K562 (cell line): ENCODE measurements at regions not wholly inside any gene's neighbourhood (a gene's known extent, or its start where the extent isn't known, plus 50 kb on each side); places are given as distances from the start of the nearest gene placed in this dataset.

Experiments used
- HDAC2 ChIP-seq: fragments of 450-650 bp; IDR thresholded peaks from 2 replicates; pipeline ENCODE4 v1.6.1; 2016; ENCODE audit warnings: mild to moderate bottlenecking
- KDM1A ChIP-seq, 2 experiments: fragments of 450-650 bp; IDR thresholded peaks; 2 replicates each; pipeline ENCODE4 v1.6.1; 2016; ENCODE audit warnings: mild to moderate bottlenecking in 2 of 2

DNA sequence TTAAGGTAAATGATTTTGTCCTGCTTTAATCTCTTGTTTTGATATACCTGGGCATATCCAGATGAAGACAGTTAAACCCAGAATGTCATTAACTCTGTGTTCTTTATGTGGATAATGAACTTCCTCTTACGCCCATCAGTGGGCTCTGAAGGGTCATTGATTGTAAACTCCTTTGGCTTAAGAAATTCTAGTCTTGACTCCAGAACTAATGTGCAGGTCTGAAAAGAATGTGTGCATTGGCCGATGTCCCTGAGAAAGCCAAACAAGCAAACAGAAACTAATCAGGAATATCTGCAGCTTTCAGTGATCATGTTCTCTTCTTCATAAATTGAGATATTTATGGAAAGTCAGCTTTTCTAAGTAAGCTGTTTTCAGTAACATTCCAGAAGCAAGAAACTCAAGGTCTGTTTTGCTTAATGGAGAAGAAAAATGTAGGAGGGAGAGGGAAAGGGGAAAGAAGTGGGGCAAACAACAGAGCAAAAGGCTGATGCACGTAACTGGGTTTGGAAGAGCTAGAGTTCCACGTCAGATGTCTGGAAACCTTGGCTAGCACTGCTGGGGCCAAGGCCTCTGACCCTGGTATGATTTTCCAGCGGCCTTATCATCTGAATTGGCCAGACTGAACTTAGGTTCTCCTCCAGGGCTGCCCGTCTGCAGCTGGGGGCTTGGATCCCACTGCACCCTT lies 61.3 kb upstream of the FHL2 start:
- no peak for TF ChIP-seq HDAC2
- no peak for TF ChIP-seq KDM1A (IDR thresholded peaks at IDR 0.05)
